ENCODE measurements at regions not wholly inside any gene's neighbourhood (a gene's known extent, or its start where the extent isn't known, plus 50 kb on each side); places are given as distances from the start of the nearest gene placed in this dataset.

DNA sequence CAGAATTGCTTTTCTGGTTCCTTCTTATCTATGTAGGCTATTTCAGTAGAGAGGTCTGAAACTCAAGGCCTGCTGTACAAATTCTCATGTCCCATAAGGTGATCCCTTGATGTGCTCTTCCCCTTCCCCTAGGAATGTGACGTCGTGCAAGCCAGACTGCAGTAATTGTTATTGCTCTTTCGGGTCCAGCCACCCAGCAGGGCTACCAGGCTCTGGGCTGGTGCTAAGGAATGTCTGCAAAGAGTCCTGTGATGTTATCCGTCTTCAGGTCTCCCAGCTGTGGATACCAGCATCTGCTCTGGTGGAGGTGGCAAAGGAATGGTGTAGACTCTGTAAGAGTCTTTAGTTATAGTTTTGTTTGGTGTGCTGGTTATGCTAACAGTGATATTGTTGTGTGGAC is 378.7 kb downstream of the C4orf33 start:
- H3K27ac ChIP-seq, result no peak overlapping the region
- no peak for DNase-seq (ENCODE audit: low spot score in 2 of 2)
- H3K27me3 ChIP-seq, result no peaks in the 10 kb centered on the region
- peaks cover 0 to 11% of the 10 kb centered on the region in 2 donors for H3K9me3 ChIP-seq
- no peaks in the 10 kb centered on the region for H3K4me1 ChIP-seq
- no peak overlapping the region for H3K4me3 ChIP-seq
- intact Hi-C loops (cut with DNase I; ENCODE audit: low total_unique reads), result no loop called here
- TF ChIP-seq POLR2AphosphoS5 (IDR thresholded peaks at IDR 0.05) (no peak), POLR2A (IDR thresholded peaks at IDR 0.05) (no peak)
- TF ChIP-seq, protein P1, sequence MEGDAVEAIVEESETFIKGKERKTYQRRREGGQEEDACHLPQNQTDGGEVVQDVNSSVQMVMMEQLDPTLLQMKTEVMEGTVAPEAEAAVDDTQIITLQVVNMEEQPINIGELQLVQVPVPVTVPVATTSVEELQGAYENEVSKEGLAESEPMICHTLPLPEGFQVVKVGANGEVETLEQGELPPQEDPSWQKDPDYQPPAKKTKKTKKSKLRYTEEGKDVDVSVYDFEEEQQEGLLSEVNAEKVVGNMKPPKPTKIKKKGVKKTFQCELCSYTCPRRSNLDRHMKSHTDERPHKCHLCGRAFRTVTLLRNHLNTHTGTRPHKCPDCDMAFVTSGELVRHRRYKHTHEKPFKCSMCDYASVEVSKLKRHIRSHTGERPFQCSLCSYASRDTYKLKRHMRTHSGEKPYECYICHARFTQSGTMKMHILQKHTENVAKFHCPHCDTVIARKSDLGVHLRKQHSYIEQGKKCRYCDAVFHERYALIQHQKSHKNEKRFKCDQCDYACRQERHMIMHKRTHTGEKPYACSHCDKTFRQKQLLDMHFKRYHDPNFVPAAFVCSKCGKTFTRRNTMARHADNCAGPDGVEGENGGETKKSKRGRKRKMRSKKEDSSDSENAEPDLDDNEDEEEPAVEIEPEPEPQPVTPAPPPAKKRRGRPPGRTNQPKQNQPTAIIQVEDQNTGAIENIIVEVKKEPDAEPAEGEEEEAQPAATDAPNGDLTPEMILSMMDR (IDR thresholded peaks at IDR 0.05), result no peak
- H3K36me3 ChIP-seq, result no peaks in the 10 kb centered on the region

DNA sequence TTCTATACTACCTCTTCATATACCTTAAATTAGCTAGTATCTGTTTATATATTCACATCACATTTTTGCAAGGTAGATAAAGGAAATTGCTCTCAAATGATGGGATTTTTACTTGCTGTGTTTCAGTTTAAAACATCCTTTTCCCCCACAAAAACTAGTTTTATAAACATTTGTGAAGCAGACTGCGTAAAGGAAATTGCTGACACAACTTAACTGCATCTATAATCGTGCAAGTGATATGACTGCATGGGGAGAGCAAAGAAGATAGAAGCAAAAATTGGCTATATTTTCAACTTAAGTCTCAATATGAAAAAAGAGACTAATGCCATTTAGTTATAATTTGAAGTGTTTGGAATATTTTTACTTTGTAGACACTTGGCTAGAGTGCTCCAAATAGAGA is 385.2 kb downstream of the C4orf33 start:
- TF ChIP-seq POLR2A (IDR thresholded peaks at IDR 0.05), result no peak
- no peak overlapping the region for H3K4me3 ChIP-seq
- no peaks in the 10 kb centered on the region for H3K4me1 ChIP-seq
- no peaks in the 10 kb centered on the region for H3K9me3 ChIP-seq
- DNase-seq (ENCODE audit: low spot score in 2 of 2), result no peak
- H3K27ac ChIP-seq, result no peak overlapping the region
- no peaks in the 10 kb centered on the region for H3K36me3 ChIP-seq
- H3K27me3 ChIP-seq, result no peaks in the 10 kb centered on the region
- intact Hi-C loops (cut with DNase I; ENCODE audit: low total_unique reads), result no loop called here

DNA sequence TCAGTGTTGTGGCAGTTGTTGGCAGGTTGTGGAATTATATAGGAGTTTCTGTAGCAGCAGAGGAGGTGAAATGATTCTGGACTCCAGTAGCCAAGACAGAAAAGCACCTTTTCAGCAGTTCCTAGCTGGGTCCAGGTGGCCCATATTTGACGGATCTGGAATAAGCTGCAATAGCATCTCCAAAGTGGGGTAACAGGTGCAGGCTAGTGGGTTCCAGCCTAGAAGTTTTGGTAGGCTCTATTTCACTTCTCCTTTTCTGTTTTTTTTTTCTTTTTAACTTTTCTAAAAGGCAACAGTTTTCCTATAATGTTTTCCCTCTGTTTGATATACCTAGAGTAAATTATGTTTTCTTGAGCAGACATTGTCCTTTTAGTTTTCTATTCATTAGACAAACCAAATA is 392.5 kb downstream of the C4orf33 start:
- Histone ChIP-seq H3K36me3 (no peaks in the 10 kb centered on the region), H3K27me3 (no peaks in the 10 kb centered on the region), H3K4me1 (no peaks in the 10 kb centered on the region), H3K9me3 (no peaks in the 10 kb centered on the region), H3K27ac (no peak overlapping the region), H3K4me3 (no peak overlapping the region)
- TF ChIP-seq, protein P1 (IDR thresholded peaks at IDR 0.05), result no peak
- TF ChIP-seq POLR2AphosphoS5 (IDR thresholded peaks at IDR 0.05) (no peak), POLR2A (IDR thresholded peaks at IDR 0.05) (no peak)
- intact Hi-C loops (cut with DNase I; ENCODE audit: low total_unique reads), result no loop called here
- DNase-seq (ENCODE audit: low spot score in 2 of 2), result no peak

DNA sequence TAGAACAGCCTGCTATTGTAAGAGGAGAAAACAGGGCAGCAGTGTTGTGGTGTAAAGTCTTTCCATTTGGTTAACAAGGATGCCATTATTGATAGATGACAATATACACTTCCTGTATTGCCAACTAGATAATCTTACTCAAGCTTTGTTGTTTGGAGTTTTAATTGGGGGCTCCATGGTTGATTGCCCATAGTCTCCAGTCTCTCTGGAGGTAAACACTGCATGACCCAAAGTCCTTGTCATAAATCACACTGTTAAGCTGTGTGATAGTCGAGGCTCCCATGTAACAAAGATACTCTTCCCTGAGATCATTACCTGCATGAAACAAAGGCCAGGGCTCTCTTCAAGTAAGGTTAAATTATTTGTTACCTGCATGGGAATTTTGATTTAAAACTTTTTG is 394.6 kb downstream of the C4orf33 start:
- no peak for DNase-seq (ENCODE audit: low spot score in 2 of 2)
- Histone ChIP-seq H3K36me3 (no peaks in the 10 kb centered on the region), H3K27me3 (no peaks in the 10 kb centered on the region), H3K4me1 (no peaks in the 10 kb centered on the region), H3K27ac (no peak overlapping the region), H3K4me3 (no peak overlapping the region), H3K9me3 (no peaks in the 10 kb centered on the region)
- intact Hi-C loops (cut with DNase I; ENCODE audit: low total_unique reads), result no loop called here
- TF ChIP-seq, protein P1 (IDR thresholded peaks at IDR 0.05), result no peak
- TF ChIP-seq POLR2A (IDR thresholded peaks at IDR 0.05) (no peak), POLR2AphosphoS5 (IDR thresholded peaks at IDR 0.05) (no peak)

DNA sequence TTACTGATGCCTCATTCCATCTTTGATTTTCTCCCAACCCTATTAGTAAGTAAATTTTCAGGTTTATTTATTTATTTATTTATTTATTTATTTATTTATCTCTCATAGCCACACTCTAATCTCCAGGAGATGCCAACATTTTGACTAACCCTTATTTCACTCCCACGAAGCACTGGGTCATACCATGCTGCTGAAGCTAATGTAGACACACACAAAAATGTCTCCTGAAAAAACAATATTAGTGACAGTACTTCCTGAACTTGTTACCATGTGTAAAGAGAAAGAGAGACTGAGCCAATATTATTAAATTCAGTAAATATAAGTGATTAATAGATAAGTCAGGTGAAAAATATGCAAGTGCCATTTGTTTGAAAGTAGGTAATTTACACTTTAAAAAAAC is 402.7 kb downstream of the C4orf33 start:
- no peak for DNase-seq (ENCODE audit: low spot score in 2 of 2)
- H3K4me1 ChIP-seq, result no peaks in the 10 kb centered on the region
- no peaks in the 10 kb centered on the region for H3K36me3 ChIP-seq
- no peak for TF ChIP-seq POLR2A (IDR thresholded peaks at IDR 0.05)
- no peak for TF ChIP-seq POLR2AphosphoS5 (IDR thresholded peaks at IDR 0.05)
- TF ChIP-seq, protein P1 (IDR thresholded peaks at IDR 0.05), result no peak
- H3K27me3 ChIP-seq, result no peaks in the 10 kb centered on the region
- intact Hi-C loops (cut with DNase I; ENCODE audit: low total_unique reads), result no loop called here
- H3K9me3 ChIP-seq, result no peaks in the 10 kb centered on the region
- no peak overlapping the region for H3K27ac ChIP-seq
- H3K4me3 ChIP-seq, result no peak overlapping the region

DNA sequence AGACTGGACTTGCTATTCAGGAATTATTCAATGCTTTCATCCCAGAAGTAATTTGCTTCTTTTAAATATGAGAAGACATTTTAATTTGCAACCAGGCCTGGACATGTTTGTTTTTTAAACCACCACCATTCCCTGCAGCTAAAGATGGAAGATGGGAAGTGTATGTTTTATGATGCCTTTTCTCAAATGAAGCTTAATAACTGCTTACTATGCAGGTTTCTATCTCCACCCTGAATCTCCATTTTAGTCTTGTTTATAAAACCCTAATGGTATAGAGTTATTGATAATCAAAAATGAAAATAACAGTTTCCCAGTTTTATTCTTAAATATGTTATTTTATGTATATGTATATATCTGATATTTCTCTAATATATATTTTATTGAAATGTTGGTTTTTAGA is 418.9 kb downstream of the C4orf33 start:
- Histone ChIP-seq H3K9me3 (no peaks in the 10 kb centered on the region), H3K4me1 (no peaks in the 10 kb centered on the region), H3K27me3 (no peaks in the 10 kb centered on the region), H3K36me3 (no peaks in the 10 kb centered on the region), H3K4me3 (no peak overlapping the region), H3K27ac (no peak overlapping the region)
- DNase-seq (ENCODE audit: low spot score in 2 of 2), result no peak
- TF ChIP-seq POLR2A (IDR thresholded peaks at IDR 0.05), result no peak
- no peak for TF ChIP-seq POLR2AphosphoS5 (IDR thresholded peaks at IDR 0.05)
- TF ChIP-seq, protein P1 (IDR thresholded peaks at IDR 0.05), result no peak
- intact Hi-C loops (cut with DNase I; ENCODE audit: low total_unique reads), result no loop called here
